GM21717 (cell line): ENCODE measurements at regions not wholly inside any gene's neighbourhood (a gene's known extent, or its start where the extent isn't known, plus 50 kb on each side); places are given as distances from the start of the nearest gene placed in this dataset.

Experiments
- ATAC-seq: cut with Tn5 transposase; IDR thresholded peaks from one replicate; pipeline ENCODE4 v1.9.1; 2021; ENCODE audit warnings: mild to moderate bottlenecking, moderate library complexity; ENCODE audit not compliant: unreplicated experiment

- ATAC-seq: no peak
These were observed 311.0 kb downstream of the AGTPBP1 start for GRCh38 chr9:85430659-85431338.

GRCh38 chr9:85428230-85428629, 313.5 kb downstream of the AGTPBP1 start:
- no peak for ATAC-seq

GRCh38 chr9:85427772-85428171, 314.0 kb downstream of the AGTPBP1 start:
- ATAC-seq: no peak

GRCh38 chr9:85425153-85425611, 316.6 kb downstream of the AGTPBP1 start:
- no peak for ATAC-seq

GRCh38 chr9:85423422-85423821, 318.3 kb downstream of the AGTPBP1 start:
- no peak for ATAC-seq

- no peak for ATAC-seq
These were observed 320.1 kb downstream of the AGTPBP1 start for GRCh38 chr9:85421641-85422040.

- ATAC-seq: no peak
These were observed 321.0 kb downstream of the AGTPBP1 start for GRCh38 chr9:85420750-85421149.

GRCh38 chr9:85417674-85418073, 324.1 kb downstream of the AGTPBP1 start:
- ATAC-seq: no peak

GRCh38 chr9:85416715-85417114, 325.0 kb downstream of the AGTPBP1 start:
- no peak for ATAC-seq

GRCh38 chr9:85414390-85414789, 327.4 kb downstream of the AGTPBP1 start:
- ATAC-seq: no peak

- ATAC-seq: no peak
These were observed 333.3 kb downstream of the AGTPBP1 start for GRCh38 chr9:85408494-85408893.

GRCh38 chr9:85405566-85405950, 336.2 kb downstream of the AGTPBP1 start:
- no peak for ATAC-seq

- ATAC-seq: no peak
These were observed 336.7 kb downstream of the AGTPBP1 start for GRCh38 chr9:85404911-85405565.

GRCh38 chr9:85402551-85402950, 339.2 kb downstream of the AGTPBP1 start:
- ATAC-seq: no peak

- ATAC-seq: no peak
These were observed 339.8 kb downstream of the AGTPBP1 start for GRCh38 chr9:85401998-85402397.

GRCh38 chr9:85397005-85397404, 344.7 kb downstream of the AGTPBP1 start:
- no peak for ATAC-seq

GRCh38 chr9:85392260-85392659, 349.5 kb downstream of the AGTPBP1 start:
- ATAC-seq: no peak

- no peak for ATAC-seq
These were observed 363.9 kb downstream of the AGTPBP1 start for GRCh38 chr9:85377731-85378289.

- no peak for ATAC-seq
These were observed 373.0 kb downstream of the AGTPBP1 start for GRCh38 chr9:85368781-85369180.

- no peak for ATAC-seq
These were observed 382.6 kb downstream of the AGTPBP1 start for GRCh38 chr9:85359161-85359560.

- ATAC-seq: no peak
These were observed 392.7 kb downstream of the AGTPBP1 start for GRCh38 chr9:85349046-85349445.

GRCh38 chr9:85347541-85347940, 394.2 kb downstream of the AGTPBP1 start:
- no peak for ATAC-seq
